D721Med (cell line): ENCODE measurements at regions not wholly inside any gene's neighbourhood (a gene's known extent, or its start where the extent isn't known, plus 50 kb on each side); places are given as distances from the start of the nearest gene placed in this dataset.

Experiments
- DNase-seq: peaks from one replicate; pipeline ENCODE4 v3.0.0; 2011; ENCODE audit warnings: low spot score; ENCODE audit not compliant: insufficient read length
- FAIRE-seq: peaks from 2 replicates; lab custom pipeline; 2011; peaks lifted over from hg19 to GRCh38; lab: Jason Lieb, UNC
- TF ChIP-seq, protein P1 (sequence below): IDR thresholded peaks from 2 replicates; pipeline ENCODE4 v1.5.1; 2012; ENCODE audit warnings: mild to moderate bottlenecking, control low read depth; ENCODE audit not compliant: insufficient read depth; ENCODE audit errors: missing control alignments

DNA sequence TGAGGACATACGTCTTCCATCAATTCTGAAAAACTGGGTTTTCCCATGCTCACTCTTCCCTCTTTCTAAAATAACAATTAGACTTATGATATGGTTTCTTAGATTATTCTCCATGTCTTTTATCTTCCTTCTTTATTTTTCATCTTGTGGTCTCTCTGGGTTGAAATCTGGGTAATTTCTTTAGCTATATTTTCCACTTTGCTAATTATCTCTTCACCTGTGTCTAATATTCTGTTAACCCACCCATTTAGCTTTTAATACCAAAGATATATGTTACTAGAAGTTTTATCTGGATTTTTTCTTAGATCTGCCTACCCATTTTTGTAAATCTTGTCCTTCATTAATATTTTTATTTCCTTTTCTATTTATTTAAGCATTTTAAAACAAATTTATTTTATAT is 121.8 kb downstream of the TENT5A start:
- TF ChIP-seq, protein P1, sequence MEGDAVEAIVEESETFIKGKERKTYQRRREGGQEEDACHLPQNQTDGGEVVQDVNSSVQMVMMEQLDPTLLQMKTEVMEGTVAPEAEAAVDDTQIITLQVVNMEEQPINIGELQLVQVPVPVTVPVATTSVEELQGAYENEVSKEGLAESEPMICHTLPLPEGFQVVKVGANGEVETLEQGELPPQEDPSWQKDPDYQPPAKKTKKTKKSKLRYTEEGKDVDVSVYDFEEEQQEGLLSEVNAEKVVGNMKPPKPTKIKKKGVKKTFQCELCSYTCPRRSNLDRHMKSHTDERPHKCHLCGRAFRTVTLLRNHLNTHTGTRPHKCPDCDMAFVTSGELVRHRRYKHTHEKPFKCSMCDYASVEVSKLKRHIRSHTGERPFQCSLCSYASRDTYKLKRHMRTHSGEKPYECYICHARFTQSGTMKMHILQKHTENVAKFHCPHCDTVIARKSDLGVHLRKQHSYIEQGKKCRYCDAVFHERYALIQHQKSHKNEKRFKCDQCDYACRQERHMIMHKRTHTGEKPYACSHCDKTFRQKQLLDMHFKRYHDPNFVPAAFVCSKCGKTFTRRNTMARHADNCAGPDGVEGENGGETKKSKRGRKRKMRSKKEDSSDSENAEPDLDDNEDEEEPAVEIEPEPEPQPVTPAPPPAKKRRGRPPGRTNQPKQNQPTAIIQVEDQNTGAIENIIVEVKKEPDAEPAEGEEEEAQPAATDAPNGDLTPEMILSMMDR: no peak

GRCh38 chr6:81625216-81625615 is 127.3 kb downstream of the TENT5A start:
- FAIRE-seq (no peak), DNase-seq (no peak)
- TF ChIP-seq, protein P1: no peak

More for the DNA sequence above, 121.8 kb downstream of the TENT5A start:
- no peak for DNase-seq
- no peak for FAIRE-seq

GRCh38 chr6:81624453-81624852 is 128.0 kb downstream of the TENT5A start:
- TF ChIP-seq, protein P1: no peak
- no peak for FAIRE-seq
- DNase-seq: no peak

GRCh38 chr6:81623106-81623759 is 129.2 kb downstream of the TENT5A start:
- TF ChIP-seq, protein P1: no peak
- no peak for DNase-seq
- no peak for FAIRE-seq

DNA sequence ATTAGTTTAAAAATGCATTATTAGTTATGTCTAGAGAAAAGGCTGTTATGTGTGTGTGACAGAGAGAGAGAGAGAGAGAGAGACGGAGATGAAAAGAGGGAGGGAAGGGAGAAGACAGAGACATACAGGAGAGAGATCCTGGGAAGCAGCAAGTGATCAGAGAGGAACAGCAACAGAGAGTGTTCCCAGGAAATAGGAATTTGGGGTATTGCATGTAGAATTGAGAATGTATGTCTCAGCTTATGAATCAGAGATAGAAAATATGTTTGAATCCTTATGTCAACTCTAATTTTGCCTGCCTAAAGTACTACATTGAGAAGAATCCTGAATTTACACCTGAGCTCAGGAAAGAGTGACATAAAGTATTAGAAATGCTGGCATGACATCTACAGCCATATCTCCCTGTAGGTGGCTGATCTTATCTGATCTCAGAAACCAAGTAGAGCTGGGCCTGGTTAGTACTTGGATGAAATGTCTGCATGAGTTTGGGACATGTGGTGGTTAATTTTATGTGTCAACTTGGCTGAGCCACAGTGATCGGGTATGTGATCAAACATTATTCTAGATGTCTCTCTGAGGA is 130.6 kb downstream of the TENT5A start:
- TF ChIP-seq, protein P1: no peak
- DNase-seq (no peak), FAIRE-seq (no peak)

DNA sequence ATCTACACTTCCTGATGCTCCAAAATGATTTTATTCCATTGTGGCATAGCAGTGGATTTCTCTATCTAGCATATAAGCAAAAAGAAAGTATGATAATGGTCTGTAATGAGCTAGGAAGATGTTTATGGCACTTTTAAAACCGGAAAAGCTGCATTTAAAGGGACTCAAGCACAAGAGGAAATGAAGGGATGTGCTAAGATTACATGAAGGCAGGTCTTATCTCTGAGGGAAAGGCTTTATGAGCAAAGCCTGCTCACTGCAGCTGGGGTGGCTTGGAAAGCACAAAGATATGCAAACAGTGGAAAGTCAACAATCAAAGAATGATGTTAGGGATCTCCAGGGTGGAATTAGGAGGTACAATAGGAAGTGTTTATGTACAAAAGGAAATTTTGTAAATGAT is 138.2 kb downstream of the TENT5A start:
- DNase-seq: no peak
- TF ChIP-seq, protein P1: no peak
- FAIRE-seq: no peak

- TF ChIP-seq, protein P1: no peak
- FAIRE-seq (no peak), DNase-seq (no peak)
These were observed 138.9 kb downstream of the TENT5A start for GRCh38 chr6:81613606-81614005.
